ENCODE measurements at regions not wholly inside any gene's neighbourhood (a gene's known extent, or its start where the extent isn't known, plus 50 kb on each side); places are given as distances from the start of the nearest gene placed in this dataset.

- Mint-ChIP-seq H3K27me3 (peaks cover 4% of the 10 kb centered on the region), H3K27ac (no peak overlapping the region), H3K36me3 (ENCODE audit: low read depth) (no peaks in the 10 kb centered on the region), H3K4me1 (ENCODE audit: low read depth) (peaks cover 9% of the 10 kb centered on the region), H3K4me3 (no peak overlapping the region), H3K9me3 (no peaks in the 10 kb centered on the region)
- intact Hi-C loops (cut with micrococcal nuclease), result no loop called here
These were observed 87.5 kb upstream of the TOP1 start for GRCh38 chr20:40941133-40941610.

DNA sequence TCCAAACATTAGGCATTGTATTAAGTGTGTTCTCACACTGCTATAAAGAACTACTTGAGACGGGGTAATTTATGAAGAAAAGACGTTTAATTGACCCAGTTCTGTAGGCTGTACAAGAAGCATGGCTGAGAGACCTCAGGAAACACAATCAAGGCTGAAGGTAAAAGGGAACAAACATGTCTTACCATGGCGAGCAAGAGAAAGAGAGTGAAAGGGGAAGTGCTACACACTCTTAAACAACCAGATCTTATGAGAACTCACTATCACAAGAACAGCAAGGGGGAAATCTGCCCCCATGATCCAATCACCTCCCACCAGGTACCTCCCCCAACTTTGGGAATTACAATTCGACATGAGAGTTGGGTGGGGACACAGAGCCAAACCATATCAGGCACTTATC lies 86.6 kb upstream of the TOP1 start:
- no peak overlapping the region for H3K27ac Mint-ChIP-seq
- no peaks in the 10 kb centered on the region for H3K36me3 Mint-ChIP-seq (ENCODE audit: low read depth)
- H3K4me1 Mint-ChIP-seq (ENCODE audit: low read depth), result peaks cover 9% of the 10 kb centered on the region
- H3K27me3 Mint-ChIP-seq, result peaks cover 4% of the 10 kb centered on the region
- H3K4me3 Mint-ChIP-seq, result no peak overlapping the region
- intact Hi-C loops (cut with micrococcal nuclease), result no loop called here
- H3K9me3 Mint-ChIP-seq, result no peaks in the 10 kb centered on the region

GRCh38 chr20:40942775-40943174 lies 85.8 kb upstream of the TOP1 start:
- H3K4me3 Mint-ChIP-seq, result no peak overlapping the region
- H3K27me3 Mint-ChIP-seq, result peaks cover 4% of the 10 kb centered on the region
- H3K9me3 Mint-ChIP-seq, result no peaks in the 10 kb centered on the region
- H3K4me1 Mint-ChIP-seq (ENCODE audit: low read depth), result peaks cover 9% of the 10 kb centered on the region
- H3K27ac Mint-ChIP-seq, result no peak overlapping the region
- H3K36me3 Mint-ChIP-seq (ENCODE audit: low read depth), result no peaks in the 10 kb centered on the region
- intact Hi-C loops (cut with micrococcal nuclease), result no loop called here

DNA sequence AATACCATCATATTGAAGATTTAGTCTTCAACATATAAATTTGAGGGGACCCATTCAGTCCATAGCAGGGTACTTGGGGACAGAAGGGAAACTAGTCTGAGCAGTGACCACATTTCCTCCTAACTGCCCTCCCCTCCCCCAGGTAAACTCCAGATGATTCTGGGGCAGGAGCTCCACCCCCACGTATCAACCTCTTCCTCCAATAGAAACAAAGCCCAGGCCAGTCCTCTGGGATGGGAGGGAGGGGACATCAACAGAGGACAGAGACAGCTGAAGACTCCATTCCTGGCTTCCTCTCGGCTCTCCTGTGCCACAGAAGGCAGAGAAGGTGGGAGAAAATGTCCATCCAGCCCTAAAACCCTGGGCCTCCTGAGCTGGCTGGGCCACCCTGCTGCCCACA lies 85.0 kb upstream of the TOP1 start:
- no peaks in the 10 kb centered on the region for H3K9me3 Mint-ChIP-seq
- intact Hi-C loops (cut with micrococcal nuclease), result no loop called here
- H3K36me3 Mint-ChIP-seq (ENCODE audit: low read depth), result no peaks in the 10 kb centered on the region
- no peak overlapping the region for H3K27ac Mint-ChIP-seq
- no peak overlapping the region for H3K4me3 Mint-ChIP-seq
- peaks cover 9% of the 10 kb centered on the region for H3K4me1 Mint-ChIP-seq (ENCODE audit: low read depth)
- peaks cover 4% of the 10 kb centered on the region for H3K27me3 Mint-ChIP-seq

DNA sequence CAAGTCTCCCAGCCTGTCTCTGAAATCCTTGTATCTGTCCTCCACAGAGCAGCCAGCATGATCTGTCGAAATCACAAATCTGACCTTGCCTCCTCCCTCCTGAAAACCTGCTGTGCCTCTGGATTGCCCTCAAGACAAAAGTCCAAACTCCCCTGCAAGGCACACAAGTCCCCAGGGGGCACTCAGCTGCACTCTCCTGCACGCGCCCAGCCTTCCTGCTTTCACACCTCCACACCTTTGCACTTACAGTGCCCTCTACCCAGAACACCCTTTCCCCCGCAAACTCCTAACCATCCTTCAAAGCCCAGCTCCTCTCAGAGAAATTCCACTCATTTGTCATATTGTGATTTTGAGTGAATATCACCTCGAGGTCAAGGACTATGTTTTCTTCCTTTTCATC lies 83.4 kb upstream of the TOP1 start:
- Mint-ChIP-seq H3K4me1 (ENCODE audit: low read depth) (peaks cover 9% of the 10 kb centered on the region), H3K9me3 (no peaks in the 10 kb centered on the region), H3K4me3 (no peak overlapping the region), H3K36me3 (ENCODE audit: low read depth) (no peaks in the 10 kb centered on the region), H3K27ac (no peak overlapping the region), H3K27me3 (peaks cover 4% of the 10 kb centered on the region)
- intact Hi-C loops (cut with micrococcal nuclease), result loop anchor here (5.0 kb wide), 1 partner anchor 1678 kb away; no protein-coding TSS in a partner anchor

- intact Hi-C loops (cut with micrococcal nuclease), result loop anchor here (1.0 to 5.0 kb wide), 2 partner anchors 205 to 1679 kb away; no protein-coding TSS in a partner anchor
- no peak overlapping the region for H3K4me3 Mint-ChIP-seq
- no peak overlapping the region for H3K27ac Mint-ChIP-seq
- no peaks in the 10 kb centered on the region for H3K9me3 Mint-ChIP-seq
- no peaks in the 10 kb centered on the region for H3K36me3 Mint-ChIP-seq (ENCODE audit: low read depth)
- peaks cover 9% of the 10 kb centered on the region for H3K4me1 Mint-ChIP-seq (ENCODE audit: low read depth)
- peaks cover 4% of the 10 kb centered on the region for H3K27me3 Mint-ChIP-seq
These were observed 82.7 kb upstream of the TOP1 start for GRCh38 chr20:40945754-40946450.

- Mint-ChIP-seq H3K4me3 (no peak overlapping the region), H3K4me1 (ENCODE audit: low read depth) (peaks cover 5% of the 10 kb centered on the region), H3K27me3 (peaks cover 4% of the 10 kb centered on the region), H3K36me3 (ENCODE audit: low read depth) (no peaks in the 10 kb centered on the region), H3K27ac (no peak overlapping the region), H3K9me3 (no peaks in the 10 kb centered on the region)
- intact Hi-C loops (cut with micrococcal nuclease), result loop anchor here (1.0 to 5.0 kb wide), 2 partner anchors 205 to 1679 kb away; no protein-coding TSS in a partner anchor
These were observed 82.2 kb upstream of the TOP1 start for GRCh38 chr20:40946451-40946850.

DNA sequence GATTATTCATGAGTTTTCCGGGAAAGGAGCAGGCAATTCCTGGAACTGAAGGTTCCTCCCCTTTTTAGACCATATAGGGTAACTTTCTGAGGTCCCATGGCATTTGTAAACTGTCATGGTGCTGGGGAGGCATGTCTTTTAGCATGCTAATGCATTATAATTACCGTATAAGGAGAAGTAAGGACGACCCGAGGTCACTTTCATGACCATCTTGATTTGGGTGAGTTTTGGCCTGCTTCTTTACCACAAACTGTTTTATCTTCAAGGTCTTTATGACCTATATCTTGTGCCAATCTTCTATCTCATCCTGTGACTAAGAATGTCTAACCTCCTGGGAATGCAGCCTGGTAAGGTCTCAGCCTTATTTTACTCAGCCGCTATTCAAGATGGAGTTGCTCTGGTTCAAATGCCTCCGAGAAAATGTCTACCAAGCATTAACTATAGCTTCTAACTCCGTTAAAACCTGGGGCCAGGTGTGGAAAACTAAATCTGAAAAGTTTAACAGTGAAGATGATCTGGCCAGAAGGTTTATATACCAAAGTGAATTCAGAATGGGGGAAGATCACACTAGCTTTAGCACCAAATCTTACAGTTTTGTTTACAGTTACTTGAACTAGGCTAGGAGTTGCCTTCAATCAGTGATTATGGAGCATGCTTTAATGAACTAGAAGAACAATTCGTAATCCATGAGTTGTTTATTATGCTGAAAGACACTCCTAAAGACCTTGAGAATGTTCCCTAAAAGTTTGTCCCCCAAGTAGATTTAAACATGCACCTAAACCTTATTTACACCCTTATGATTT lies 80.0 kb upstream of the TOP1 start:
- H3K36me3 Mint-ChIP-seq (ENCODE audit: low read depth), result no peaks in the 10 kb centered on the region
- peaks cover 4% of the 10 kb centered on the region for H3K27me3 Mint-ChIP-seq
- peaks cover 7% of the 10 kb centered on the region for H3K4me1 Mint-ChIP-seq (ENCODE audit: low read depth)
- peaks cover under 1% of the 10 kb centered on the region for H3K9me3 Mint-ChIP-seq
- no peak overlapping the region for H3K27ac Mint-ChIP-seq
- H3K4me3 Mint-ChIP-seq, result no peak overlapping the region
- intact Hi-C loops (cut with micrococcal nuclease), result loop anchor here (5.0 kb wide), 1 partner anchor 1681 kb away; no protein-coding TSS in a partner anchor

DNA sequence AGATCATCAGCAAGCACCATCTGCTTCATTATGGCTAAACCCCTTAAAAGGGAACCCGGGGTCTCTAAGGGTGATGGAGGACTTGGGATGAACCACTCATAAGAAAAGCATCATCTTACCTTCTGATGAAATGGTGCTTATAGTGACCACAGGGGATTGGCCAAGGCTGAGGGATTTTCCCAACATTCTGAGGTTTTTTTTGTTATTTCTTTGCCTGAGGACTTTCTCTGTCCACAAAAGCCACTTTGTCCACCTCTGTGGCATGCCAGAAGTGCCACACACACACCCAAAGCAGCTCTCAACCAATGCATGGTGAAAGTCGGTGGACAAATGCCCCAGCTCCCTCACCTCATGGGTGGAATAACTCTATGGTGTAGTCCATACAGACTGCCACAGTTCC lies 79.3 kb upstream of the TOP1 start:
- no peak overlapping the region for H3K27ac Mint-ChIP-seq
- H3K27me3 Mint-ChIP-seq, result peaks cover 4% of the 10 kb centered on the region
- intact Hi-C loops (cut with micrococcal nuclease), result loop anchor here (5.0 kb wide), 1 partner anchor 1682 kb away; no protein-coding TSS in a partner anchor
- H3K4me3 Mint-ChIP-seq, result no peak overlapping the region
- H3K4me1 Mint-ChIP-seq (ENCODE audit: low read depth), result peaks cover 12% of the 10 kb centered on the region
- H3K9me3 Mint-ChIP-seq, result peaks cover 7% of the 10 kb centered on the region
- no peaks in the 10 kb centered on the region for H3K36me3 Mint-ChIP-seq (ENCODE audit: low read depth)

- intact Hi-C loops (cut with micrococcal nuclease), result loop anchor here (10.0 kb wide), 1 partner anchor 787 kb away; no protein-coding TSS in a partner anchor
- H3K27ac Mint-ChIP-seq, result no peak overlapping the region
- H3K4me1 Mint-ChIP-seq (ENCODE audit: low read depth), result peaks cover 21% of the 10 kb centered on the region
- peaks cover 7% of the 10 kb centered on the region for H3K9me3 Mint-ChIP-seq
- no peaks in the 10 kb centered on the region for H3K36me3 Mint-ChIP-seq (ENCODE audit: low read depth)
- no peaks in the 10 kb centered on the region for H3K27me3 Mint-ChIP-seq
- no peak overlapping the region for H3K4me3 Mint-ChIP-seq
These were observed 76.5 kb upstream of the TOP1 start for GRCh38 chr20:40952136-40952535.

GRCh38 chr20:40953416-40953815 lies 75.2 kb upstream of the TOP1 start:
- Mint-ChIP-seq H3K27me3 (no peaks in the 10 kb centered on the region), H3K27ac (no peak overlapping the region), H3K36me3 (ENCODE audit: low read depth) (no peaks in the 10 kb centered on the region), H3K9me3 (peaks cover 7% of the 10 kb centered on the region), H3K4me1 (ENCODE audit: low read depth) (peaks cover 23% of the 10 kb centered on the region), H3K4me3 (no peak overlapping the region)
- intact Hi-C loops (cut with micrococcal nuclease), result loop anchor here (10.0 kb wide), 1 partner anchor 789 kb away; no protein-coding TSS in a partner anchor

DNA sequence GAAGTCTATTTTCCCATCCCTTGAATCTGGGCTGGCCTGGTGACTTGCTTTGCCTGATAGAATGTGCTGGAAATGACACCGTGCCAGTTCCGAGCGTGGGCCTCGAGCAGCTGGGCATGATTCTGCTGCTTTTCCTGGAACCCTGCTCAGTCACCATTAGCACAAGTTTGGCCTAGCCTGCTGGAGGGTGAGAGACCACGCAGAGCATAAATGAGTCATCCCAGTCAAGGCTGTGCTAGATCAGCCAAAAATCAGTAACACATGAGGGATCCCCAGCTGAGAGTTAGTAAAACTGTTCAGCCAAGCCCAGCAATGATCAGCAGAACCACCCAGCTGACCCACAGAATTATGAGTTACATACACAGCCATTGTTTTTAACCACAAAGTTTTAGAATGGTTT lies 74.8 kb upstream of the TOP1 start:
- Mint-ChIP-seq H3K9me3 (peaks cover 7% of the 10 kb centered on the region), H3K4me3 (no peak overlapping the region), H3K27ac (no peak overlapping the region), H3K36me3 (ENCODE audit: low read depth) (no peaks in the 10 kb centered on the region), H3K4me1 (ENCODE audit: low read depth) (peaks cover 23% of the 10 kb centered on the region), H3K27me3 (no peaks in the 10 kb centered on the region)
- intact Hi-C loops (cut with micrococcal nuclease), result loop anchor here (10.0 kb wide), 1 partner anchor 789 kb away; no protein-coding TSS in a partner anchor

DNA sequence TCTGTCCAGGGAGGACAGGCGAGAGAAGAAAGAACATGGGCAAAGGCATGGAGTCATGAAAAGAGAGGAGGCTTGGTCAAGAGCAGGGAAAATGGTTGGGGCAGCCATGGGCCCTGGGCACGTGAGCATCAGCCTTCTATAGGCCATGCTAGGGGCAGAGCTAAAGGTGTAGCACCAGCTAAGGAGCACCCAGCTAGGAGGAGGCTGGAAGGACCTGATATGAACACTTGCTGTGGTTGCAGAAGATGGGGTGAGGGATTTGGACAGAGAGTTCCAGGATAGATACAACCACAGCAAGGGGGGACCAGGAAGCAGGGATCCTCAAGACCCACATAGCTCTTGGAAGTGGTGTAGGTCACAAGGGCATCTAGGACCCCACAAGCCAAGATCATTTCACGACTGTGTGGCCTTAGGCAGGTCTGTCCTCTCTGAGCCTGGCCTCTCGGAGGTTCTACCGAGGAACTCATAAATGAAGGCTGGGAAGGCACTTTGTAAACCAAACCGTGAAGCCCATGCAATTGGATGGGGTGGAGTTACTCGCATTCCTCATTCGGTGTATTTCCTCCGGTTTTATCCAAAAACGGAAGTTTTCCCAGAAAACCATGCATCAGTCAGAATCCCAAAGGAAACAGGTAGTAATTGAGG lies 74.0 kb upstream of the TOP1 start:
- intact Hi-C loops (cut with micrococcal nuclease), result loop anchor here (10.0 kb wide), 1 partner anchor 790 kb away; no protein-coding TSS in a partner anchor
- Mint-ChIP-seq H3K9me3 (peaks cover 7% of the 10 kb centered on the region), H3K27ac (no peak overlapping the region)

More for the DNA sequence above, 74.0 kb upstream of the TOP1 start:
- Mint-ChIP-seq H3K36me3 (ENCODE audit: low read depth) (no peaks in the 10 kb centered on the region), H3K4me3 (no peak overlapping the region), H3K4me1 (ENCODE audit: low read depth) (peaks cover 23% of the 10 kb centered on the region), H3K27me3 (no peaks in the 10 kb centered on the region)

All from dendritic cell treated with granulocyte-macrophage colony-stimulating factor and Interleukin-4, amounts not matched to agents 40 ng/mL and 50 ng/mL, for 4 days (primary cell).